NB4 (cell line): ENCODE measurements at regions not wholly inside any gene's neighbourhood (a gene's known extent, or its start where the extent isn't known, plus 50 kb on each side); places are given as distances from the start of the nearest gene placed in this dataset.

Experiments
- MYC ChIP-seq: IDR thresholded peaks from 2 replicates; pipeline ENCODE4 v1.6.1; 2011; ENCODE audit warnings: low read depth, low read length
- POLR2A ChIP-seq: IDR thresholded peaks from 2 replicates; pipeline ENCODE4 v1.6.1; 2011; ENCODE audit warnings: mild to moderate bottlenecking; ENCODE audit not compliant: insufficient read length; ENCODE audit errors: extremely low read depth
- TF ChIP-seq, protein P1 (sequence below): IDR thresholded peaks from one replicate; pipeline ENCODE4 v1.5.1; 2012; ENCODE audit warnings: low read depth, low read length
- TF ChIP-seq, protein P2 (sequence below): IDR thresholded peaks from 2 replicates; pipeline ENCODE4 v1.6.1; 2011; ENCODE audit warnings: low read depth, low read length

DNA sequence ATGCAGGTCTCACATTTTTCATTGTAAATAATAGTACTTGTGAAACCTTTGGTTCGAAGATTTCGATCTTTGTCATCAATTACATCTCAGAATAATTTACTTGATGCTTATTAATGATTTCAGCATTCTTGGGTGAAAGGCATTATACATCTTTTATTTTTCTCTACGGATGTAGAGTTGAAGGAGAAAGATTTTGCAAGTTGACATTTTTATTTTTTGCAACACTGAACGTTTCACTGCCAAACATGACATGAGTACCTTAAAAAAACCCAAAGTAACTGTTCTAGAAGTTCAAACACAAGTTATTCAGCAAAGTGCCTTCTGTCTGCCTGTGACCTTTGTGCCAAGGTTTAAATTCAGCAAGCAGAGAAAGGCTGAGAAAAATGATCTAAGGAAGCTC is 97.3 kb upstream of the SGK1 start:
- TF ChIP-seq POLR2A, result no peak
- TF ChIP-seq, protein P1, sequence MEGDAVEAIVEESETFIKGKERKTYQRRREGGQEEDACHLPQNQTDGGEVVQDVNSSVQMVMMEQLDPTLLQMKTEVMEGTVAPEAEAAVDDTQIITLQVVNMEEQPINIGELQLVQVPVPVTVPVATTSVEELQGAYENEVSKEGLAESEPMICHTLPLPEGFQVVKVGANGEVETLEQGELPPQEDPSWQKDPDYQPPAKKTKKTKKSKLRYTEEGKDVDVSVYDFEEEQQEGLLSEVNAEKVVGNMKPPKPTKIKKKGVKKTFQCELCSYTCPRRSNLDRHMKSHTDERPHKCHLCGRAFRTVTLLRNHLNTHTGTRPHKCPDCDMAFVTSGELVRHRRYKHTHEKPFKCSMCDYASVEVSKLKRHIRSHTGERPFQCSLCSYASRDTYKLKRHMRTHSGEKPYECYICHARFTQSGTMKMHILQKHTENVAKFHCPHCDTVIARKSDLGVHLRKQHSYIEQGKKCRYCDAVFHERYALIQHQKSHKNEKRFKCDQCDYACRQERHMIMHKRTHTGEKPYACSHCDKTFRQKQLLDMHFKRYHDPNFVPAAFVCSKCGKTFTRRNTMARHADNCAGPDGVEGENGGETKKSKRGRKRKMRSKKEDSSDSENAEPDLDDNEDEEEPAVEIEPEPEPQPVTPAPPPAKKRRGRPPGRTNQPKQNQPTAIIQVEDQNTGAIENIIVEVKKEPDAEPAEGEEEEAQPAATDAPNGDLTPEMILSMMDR, result no peak
- TF ChIP-seq MYC, result no peak
- TF ChIP-seq, protein P2, sequence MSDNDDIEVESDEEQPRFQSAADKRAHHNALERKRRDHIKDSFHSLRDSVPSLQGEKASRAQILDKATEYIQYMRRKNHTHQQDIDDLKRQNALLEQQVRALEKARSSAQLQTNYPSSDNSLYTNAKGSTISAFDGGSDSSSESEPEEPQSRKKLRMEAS, result no peak
